Liver (tissue), 8 donors: ENCODE measurements at regions not wholly inside any gene's neighbourhood (a gene's known extent, or its start where the extent isn't known, plus 50 kb on each side); places are given as distances from the start of the nearest gene placed in this dataset.

Source experiments
- DNase-seq: peaks from one replicate; pipeline ENCODE4 v3.0.0-alpha.2; 2017; ENCODE audit warnings: low spot score
- H3K27ac ChIP-seq, 2 donors: one replicate each; pipeline ENCODE4 v1.7.0; 2013; ENCODE audit warnings: inconsistent platforms in 2 of 2, low read length in 2 of 2, control low read depth in 1 of 2, low read depth in 1 of 2, mild to moderate bottlenecking in 1 of 2
- H3K27me3 ChIP-seq, 4 donors: one replicate each; pipeline versions ENCODE4 v1.6.1 to v1.7.0; 2013; ENCODE audit warnings: low read length in 3 of 4, inconsistent platforms in 1 of 4, mild to moderate bottlenecking in 1 of 4, moderate library complexity in 1 of 4; ENCODE audit not compliant: control insufficient read depth in 4 of 4, insufficient read depth in 4 of 4
- H3K36me3 ChIP-seq, 4 donors: one replicate each; pipeline versions ENCODE4 v1.6.1 to v1.7.0; 2013; ENCODE audit warnings: low read length in 3 of 4, mild to moderate bottlenecking in 3 of 4, low read depth in 1 of 4, moderate library complexity in 1 of 4; ENCODE audit not compliant: control insufficient read depth in 4 of 4, insufficient read depth in 3 of 4
- H3K4me1 ChIP-seq, 4 donors: one replicate each; pipeline versions ENCODE4 v1.6.1 to v1.7.0; 2013; ENCODE audit warnings: low read length in 3 of 4, mild to moderate bottlenecking in 3 of 4, moderate library complexity in 1 of 4; ENCODE audit not compliant: control insufficient read depth in 4 of 4, insufficient read depth in 4 of 4
- H3K4me3 ChIP-seq, 3 donors: one replicate each; pipeline versions ENCODE4 v1.6.1 to v1.7.0; 2013; ENCODE audit warnings: low read length in 3 of 3, control low read depth in 1 of 3, low read depth in 1 of 3, mild to moderate bottlenecking in 1 of 3
- H3K9ac ChIP-seq, 2 donors: one replicate each; pipeline ENCODE4 v1.7.0; 2013; ENCODE audit warnings: low read length in 2 of 2, mild to moderate bottlenecking in 2 of 2, moderate library complexity in 2 of 2, control low read depth in 1 of 2, low read depth in 1 of 2
- H3K9me3 ChIP-seq, 4 donors: one replicate each; pipeline versions ENCODE4 v1.6.1 to v1.7.0; 2013; ENCODE audit warnings: low read length in 3 of 4; ENCODE audit not compliant: control insufficient read depth in 4 of 4
- EGR1 ChIP-seq, 2 donors: IDR thresholded peaks; 2 replicates each; pipeline ENCODE4 v1.6.1; 2016 to 2018; ENCODE audit warnings: antibody characterized with exemption in 2 of 2, low read depth in 2 of 2
- FOXA2 ChIP-seq: IDR thresholded peaks from 2 replicates; pipeline ENCODE4 v1.6.1; 2016; ENCODE audit warnings: antibody characterized with exemption
- GABPA ChIP-seq, 2 donors: IDR thresholded peaks in 1 of 2; conservative IDR thresholded peaks in 1 of 2; 2 replicates each; pipeline ENCODE4 v1.6.1; 2016; ENCODE audit warnings: antibody characterized with exemption in 2 of 2, mild to moderate bottlenecking in 1 of 2, moderate library complexity in 1 of 2
- HNF4A ChIP-seq, 2 donors: conservative IDR thresholded peaks; 2 replicates each; pipeline ENCODE4 v1.6.1; 2016; ENCODE audit warnings: antibody characterized with exemption in 2 of 2, mild to moderate bottlenecking in 2 of 2
- HNF4G ChIP-seq: IDR thresholded peaks from 2 replicates; pipeline ENCODE4 v1.6.1; 2016; ENCODE audit warnings: antibody characterized with exemption
- JUND ChIP-seq, 2 donors: IDR thresholded peaks; 2 replicates each; pipeline ENCODE4 v1.6.1; 2016; ENCODE audit warnings: antibody characterized with exemption in 2 of 2
- NR2F2 ChIP-seq: IDR thresholded peaks from 2 replicates; pipeline ENCODE4 v1.6.1; 2016; ENCODE audit warnings: antibody characterized with exemption
- RAD21 ChIP-seq, 2 donors: IDR thresholded peaks; 2 replicates each; pipeline ENCODE4 v1.6.1; 2016; ENCODE audit warnings: antibody characterized with exemption in 2 of 2, mild to moderate bottlenecking in 2 of 2
- RXRA ChIP-seq, 2 donors: IDR thresholded peaks; 2 replicates each; pipeline ENCODE4 v1.6.1; 2017 to 2018; ENCODE audit warnings: antibody characterized with exemption in 2 of 2, mild to moderate bottlenecking in 1 of 2
- SP1 ChIP-seq: IDR thresholded peaks from 2 replicates; pipeline ENCODE4 v1.6.1; 2018; ENCODE audit warnings: antibody characterized with exemption, mild to moderate bottlenecking
- TAF1 ChIP-seq: conservative IDR thresholded peaks from 2 replicates; pipeline ENCODE4 v1.6.1; 2016; ENCODE audit warnings: antibody characterized with exemption, mild to moderate bottlenecking
- YY1 ChIP-seq: IDR thresholded peaks from 2 replicates; pipeline ENCODE4 v1.6.1; 2016; ENCODE audit warnings: antibody characterized with exemption, mild to moderate bottlenecking
- WGBS: extraction: QIAGEN DNeasy Blood & Tissue Kit; methylation state at CpG from one replicate; pipeline ENCODE4 v1.1.7; 2013; 5-methylcytosine and 5-hydroxymethylcytosine counted together
- TF ChIP-seq, protein P1 (sequence below): IDR thresholded peaks from 2 replicates; pipeline ENCODE4 v1.6.1; 2016; ENCODE audit warnings: antibody characterized with exemption
- TF ChIP-seq, protein P2 (sequence below): IDR thresholded peaks from 2 replicates; pipeline ENCODE4 v1.6.1; 2016; ENCODE audit warnings: antibody characterized with exemption, mild to moderate bottlenecking
- TF ChIP-seq, protein P3 (sequence below): IDR thresholded peaks from 2 replicates; pipeline ENCODE4 v1.6.1; 2016; ENCODE audit warnings: antibody characterized with exemption
- TF ChIP-seq, protein P4 (sequence below): IDR thresholded peaks from 2 replicates; pipeline ENCODE4 v1.6.1; 2016; ENCODE audit warnings: antibody characterized with exemption
- TF ChIP-seq, protein P5 (sequence below): fragments of 150-350 bp; IDR thresholded peaks from 2 replicates; pipeline ENCODE4 v1.5.1; 2017; ENCODE audit warnings: improper control_type of control experiment, low read depth, low read length; ENCODE audit not compliant: missing input control
- donor health status: healthy.
- donor health status: healthy.
- donor health status: healthy.
- donor health status: healthy.
- donor health status: healthy.

DNA sequence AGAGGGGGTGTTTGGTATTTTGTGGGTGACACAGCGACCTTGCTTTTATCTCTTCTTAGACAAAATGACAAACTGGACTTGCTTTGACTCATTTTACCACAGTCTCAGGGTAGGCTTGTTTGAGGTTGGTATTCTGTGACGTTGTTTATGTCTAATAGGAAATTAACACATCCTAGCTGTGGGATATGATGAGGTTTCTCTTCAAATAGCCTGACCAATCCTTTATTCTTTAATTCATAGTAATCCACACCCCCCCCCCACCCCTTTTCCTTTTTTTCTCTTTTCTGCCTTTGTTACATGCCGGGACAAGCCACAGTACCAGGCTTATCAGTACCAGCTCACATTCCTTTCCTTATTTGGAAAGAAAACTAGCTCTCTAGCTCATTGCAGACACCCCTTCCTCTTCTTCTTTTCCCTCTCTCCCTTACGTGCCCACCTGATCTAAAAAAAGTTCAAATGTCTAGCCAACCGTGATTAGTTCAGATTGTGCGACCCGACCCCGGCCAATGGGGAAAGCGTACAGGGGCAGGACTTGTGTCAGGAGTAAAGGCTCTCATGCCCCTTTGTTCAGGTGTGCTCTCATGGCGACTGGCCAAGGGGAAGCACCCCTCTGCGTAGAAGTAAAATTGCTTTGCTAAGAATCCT is 52.2 kb upstream of the PTPRM start:
- H3K27me3 ChIP-seq: peaks cover 0 to 6% (median 0%) of the 10 kb centered on the region in 4 donors
- TF ChIP-seq, protein P1, sequence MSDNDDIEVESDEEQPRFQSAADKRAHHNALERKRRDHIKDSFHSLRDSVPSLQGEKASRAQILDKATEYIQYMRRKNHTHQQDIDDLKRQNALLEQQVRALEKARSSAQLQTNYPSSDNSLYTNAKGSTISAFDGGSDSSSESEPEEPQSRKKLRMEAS: no peak
- no peak for TF ChIP-seq FOXA2
- no peak for TF ChIP-seq EGR1 (IDR thresholded peaks at IDR 0.05; ENCODE audit: low read depth in 2 of 2)
- no peak for TF ChIP-seq YY1
- TF ChIP-seq TAF1: no peak
- no peak for TF ChIP-seq HNF4A (conservative IDR thresholded peaks at IDR 0.05)
- no peak for TF ChIP-seq HNF4G
- TF ChIP-seq NR2F2: no peak
- no peak for TF ChIP-seq RAD21 (IDR thresholded peaks at IDR 0.05)
- no peak for TF ChIP-seq JUND (IDR thresholded peaks at IDR 0.05)
- no peak for TF ChIP-seq SP1
- TF ChIP-seq GABPA (IDR thresholded peaks at IDR 0.05 in 1 of 2, conservative IDR thresholded peaks at IDR 0.05 in 1 of 2): no peak
- TF ChIP-seq RXRA (IDR thresholded peaks at IDR 0.05): no peak
- TF ChIP-seq, protein P2, sequence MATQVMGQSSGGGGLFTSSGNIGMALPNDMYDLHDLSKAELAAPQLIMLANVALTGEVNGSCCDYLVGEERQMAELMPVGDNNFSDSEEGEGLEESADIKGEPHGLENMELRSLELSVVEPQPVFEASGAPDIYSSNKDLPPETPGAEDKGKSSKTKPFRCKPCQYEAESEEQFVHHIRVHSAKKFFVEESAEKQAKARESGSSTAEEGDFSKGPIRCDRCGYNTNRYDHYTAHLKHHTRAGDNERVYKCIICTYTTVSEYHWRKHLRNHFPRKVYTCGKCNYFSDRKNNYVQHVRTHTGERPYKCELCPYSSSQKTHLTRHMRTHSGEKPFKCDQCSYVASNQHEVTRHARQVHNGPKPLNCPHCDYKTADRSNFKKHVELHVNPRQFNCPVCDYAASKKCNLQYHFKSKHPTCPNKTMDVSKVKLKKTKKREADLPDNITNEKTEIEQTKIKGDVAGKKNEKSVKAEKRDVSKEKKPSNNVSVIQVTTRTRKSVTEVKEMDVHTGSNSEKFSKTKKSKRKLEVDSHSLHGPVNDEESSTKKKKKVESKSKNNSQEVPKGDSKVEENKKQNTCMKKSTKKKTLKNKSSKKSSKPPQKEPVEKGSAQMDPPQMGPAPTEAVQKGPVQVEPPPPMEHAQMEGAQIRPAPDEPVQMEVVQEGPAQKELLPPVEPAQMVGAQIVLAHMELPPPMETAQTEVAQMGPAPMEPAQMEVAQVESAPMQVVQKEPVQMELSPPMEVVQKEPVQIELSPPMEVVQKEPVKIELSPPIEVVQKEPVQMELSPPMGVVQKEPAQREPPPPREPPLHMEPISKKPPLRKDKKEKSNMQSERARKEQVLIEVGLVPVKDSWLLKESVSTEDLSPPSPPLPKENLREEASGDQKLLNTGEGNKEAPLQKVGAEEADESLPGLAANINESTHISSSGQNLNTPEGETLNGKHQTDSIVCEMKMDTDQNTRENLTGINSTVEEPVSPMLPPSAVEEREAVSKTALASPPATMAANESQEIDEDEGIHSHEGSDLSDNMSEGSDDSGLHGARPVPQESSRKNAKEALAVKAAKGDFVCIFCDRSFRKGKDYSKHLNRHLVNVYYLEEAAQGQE: no peak
- TF ChIP-seq, protein P3, sequence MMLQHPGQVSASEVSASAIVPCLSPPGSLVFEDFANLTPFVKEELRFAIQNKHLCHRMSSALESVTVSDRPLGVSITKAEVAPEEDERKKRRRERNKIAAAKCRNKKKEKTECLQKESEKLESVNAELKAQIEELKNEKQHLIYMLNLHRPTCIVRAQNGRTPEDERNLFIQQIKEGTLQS: no peak
- TF ChIP-seq, protein P4, sequence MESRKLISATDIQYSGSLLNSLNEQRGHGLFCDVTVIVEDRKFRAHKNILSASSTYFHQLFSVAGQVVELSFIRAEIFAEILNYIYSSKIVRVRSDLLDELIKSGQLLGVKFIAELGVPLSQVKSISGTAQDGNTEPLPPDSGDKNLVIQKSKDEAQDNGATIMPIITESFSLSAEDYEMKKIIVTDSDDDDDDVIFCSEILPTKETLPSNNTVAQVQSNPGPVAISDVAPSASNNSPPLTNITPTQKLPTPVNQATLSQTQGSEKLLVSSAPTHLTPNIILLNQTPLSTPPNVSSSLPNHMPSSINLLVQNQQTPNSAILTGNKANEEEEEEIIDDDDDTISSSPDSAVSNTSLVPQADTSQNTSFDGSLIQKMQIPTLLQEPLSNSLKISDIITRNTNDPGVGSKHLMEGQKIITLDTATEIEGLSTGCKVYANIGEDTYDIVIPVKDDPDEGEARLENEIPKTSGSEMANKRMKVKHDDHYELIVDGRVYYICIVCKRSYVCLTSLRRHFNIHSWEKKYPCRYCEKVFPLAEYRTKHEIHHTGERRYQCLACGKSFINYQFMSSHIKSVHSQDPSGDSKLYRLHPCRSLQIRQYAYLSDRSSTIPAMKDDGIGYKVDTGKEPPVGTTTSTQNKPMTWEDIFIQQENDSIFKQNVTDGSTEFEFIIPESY: no peak
- H3K36me3 ChIP-seq: no peaks in the 10 kb centered on the region
- H3K9me3 ChIP-seq: no peaks in the 10 kb centered on the region
- H3K4me1 ChIP-seq: peaks cover 0 to 4% (median 1%) of the 10 kb centered on the region in 4 donors
- DNase-seq: no peak
- WGBS: 73% methylated on average over 11 of the region's 11 CpGs
- no peak overlapping the region for H3K9ac ChIP-seq
- H3K4me3 ChIP-seq: no peak overlapping the region
- no peak overlapping the region for H3K27ac ChIP-seq

DNA sequence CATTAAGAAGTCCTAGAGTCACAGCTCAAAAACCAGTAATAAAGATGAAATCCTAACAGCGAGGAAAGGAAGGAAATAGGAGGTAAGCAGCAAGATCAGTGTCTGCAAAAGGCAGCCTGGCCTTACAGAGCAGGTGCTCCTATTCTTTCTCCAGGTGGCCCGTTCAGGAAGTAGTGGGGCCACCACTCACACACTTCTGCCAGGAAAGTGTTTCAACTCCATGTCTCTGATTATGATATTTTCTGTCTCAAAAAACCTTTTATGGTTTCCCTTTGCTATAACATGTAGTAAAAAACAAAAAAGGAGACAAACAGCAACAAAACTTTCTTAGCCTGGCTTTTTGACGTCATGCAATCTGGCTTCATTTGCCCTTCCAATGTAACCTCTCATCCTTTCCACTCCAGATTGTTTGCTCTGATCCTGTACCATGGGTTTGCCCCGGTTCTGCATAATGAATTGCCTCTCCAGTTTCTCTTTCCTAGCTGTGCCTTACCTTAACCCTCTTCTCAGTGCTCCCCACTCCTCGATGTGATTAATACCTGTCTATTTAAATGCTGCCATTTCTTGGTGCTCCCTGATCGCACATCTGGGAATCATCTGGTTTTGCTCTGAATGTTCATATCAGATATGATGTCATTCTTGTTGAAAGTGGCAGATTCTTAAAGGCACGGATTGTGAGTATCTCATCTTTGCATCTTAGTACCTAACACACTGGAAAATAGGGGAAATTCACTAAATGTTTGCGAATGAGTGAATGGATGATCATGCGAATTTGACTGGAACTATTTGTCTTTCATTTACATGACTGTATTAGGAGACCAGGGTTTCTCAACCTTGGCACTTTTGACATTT is 50.6 kb upstream of the PTPRM start:
- H3K27me3 ChIP-seq: peaks cover 0 to 6% (median 0%) of the 10 kb centered on the region in 4 donors
- no peaks in the 10 kb centered on the region for H3K36me3 ChIP-seq
- no peak for DNase-seq
- peaks cover 0 to 4% (median 1%) of the 10 kb centered on the region in 4 donors for H3K4me1 ChIP-seq
- no peaks in the 10 kb centered on the region for H3K9me3 ChIP-seq
- H3K9ac ChIP-seq: no peak overlapping the region
- H3K4me3 ChIP-seq: no peak overlapping the region
- no peak overlapping the region for H3K27ac ChIP-seq
- 68% methylated on average over 9 of the region's 9 CpGs for WGBS
- TF ChIP-seq NR2F2 (no peak), TAF1 (no peak), RAD21 (IDR thresholded peaks at IDR 0.05) (no peak), EGR1 (IDR thresholded peaks at IDR 0.05; ENCODE audit: low read depth in 2 of 2) (no peak), YY1 (no peak), HNF4G (no peak), JUND (IDR thresholded peaks at IDR 0.05) (no peak), GABPA (IDR thresholded peaks at IDR 0.05 in 1 of 2, conservative IDR thresholded peaks at IDR 0.05 in 1 of 2) (no peak), FOXA2 (no peak)
- TF ChIP-seq, protein P4: no peak
- TF ChIP-seq, protein P5, sequence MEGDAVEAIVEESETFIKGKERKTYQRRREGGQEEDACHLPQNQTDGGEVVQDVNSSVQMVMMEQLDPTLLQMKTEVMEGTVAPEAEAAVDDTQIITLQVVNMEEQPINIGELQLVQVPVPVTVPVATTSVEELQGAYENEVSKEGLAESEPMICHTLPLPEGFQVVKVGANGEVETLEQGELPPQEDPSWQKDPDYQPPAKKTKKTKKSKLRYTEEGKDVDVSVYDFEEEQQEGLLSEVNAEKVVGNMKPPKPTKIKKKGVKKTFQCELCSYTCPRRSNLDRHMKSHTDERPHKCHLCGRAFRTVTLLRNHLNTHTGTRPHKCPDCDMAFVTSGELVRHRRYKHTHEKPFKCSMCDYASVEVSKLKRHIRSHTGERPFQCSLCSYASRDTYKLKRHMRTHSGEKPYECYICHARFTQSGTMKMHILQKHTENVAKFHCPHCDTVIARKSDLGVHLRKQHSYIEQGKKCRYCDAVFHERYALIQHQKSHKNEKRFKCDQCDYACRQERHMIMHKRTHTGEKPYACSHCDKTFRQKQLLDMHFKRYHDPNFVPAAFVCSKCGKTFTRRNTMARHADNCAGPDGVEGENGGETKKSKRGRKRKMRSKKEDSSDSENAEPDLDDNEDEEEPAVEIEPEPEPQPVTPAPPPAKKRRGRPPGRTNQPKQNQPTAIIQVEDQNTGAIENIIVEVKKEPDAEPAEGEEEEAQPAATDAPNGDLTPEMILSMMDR: no peak
